Left lung (tissue), 4 donors: ENCODE measurements at regions not wholly inside any gene's neighbourhood (a gene's known extent, or its start where the extent isn't known, plus 50 kb on each side); places are given as distances from the start of the nearest gene placed in this dataset.

Source experiments
- ATAC-seq: fragments of 200-7000 bp; cut with Tn5 transposase; one replicate; pipeline ENCODE4 v1.9.1; 2020; ENCODE audit warnings: moderate library complexity
- DNase-seq, 4 donors: peaks; one replicate each; pipeline ENCODE4 v3.0.0-alpha.2; 2013 to 2020
- H3K27ac ChIP-seq, 2 donors: fragments of 200-600 bp; sonication (generic) in 1 of 2; one replicate each; pipeline versions ENCODE4 v1.5.0 to v1.8.0; 2020 to 2021
- H3K27me3 ChIP-seq, 2 donors: fragments of 200-600 bp; sonication (generic) in 1 of 2; one replicate each; pipeline versions ENCODE4 v1.5.0 to v1.8.0; 2020 to 2021
- H3K36me3 ChIP-seq, 2 donors: fragments of 200-600 bp; sonication (generic) in 1 of 2; one replicate each; pipeline versions ENCODE4 v1.5.0 to v1.8.0; 2020 to 2021
- H3K4me1 ChIP-seq, 2 donors: fragments of 200-600 bp; one replicate each; pipeline ENCODE4 v1.8.0; 2021
- H3K4me3 ChIP-seq, 2 donors: fragments of 200-600 bp; sonication (generic) in 1 of 2; one replicate each; pipeline versions ENCODE4 v1.5.0 to v1.8.0; 2020 to 2021; ENCODE audit warnings: mild to moderate bottlenecking in 1 of 2
- H3K9me3 ChIP-seq, 2 donors: fragments of 200-600 bp; sonication (generic) in 1 of 2; one replicate each; pipeline versions ENCODE4 v1.5.0 to v1.8.0; 2020 to 2021
- CTCF ChIP-seq, 2 donors: fragments of 200-600 bp; sonication (generic) in 1 of 2; IDR thresholded peaks; one replicate each; pipeline versions ENCODE4 v1.5.0 to v1.8.0; 2021; ENCODE audit warnings: antibody characterized with exemption in 2 of 2
- intact Hi-C, 2 donors: fragments of 100-400 bp; cut with DNase I; formaldehyde crosslinking; loops; one replicate each; pipeline versions ENCODE4 v1.11.2 to v1.14.2; 2022
- donor health status: DM: no; HTN: yes; CAD: no.
- donor health status: DM: no; HTN: no; CAD: no.

GRCh38 chr3:197369545-197369944 is 71.1 kb upstream of the DLG1 start:
- Histone ChIP-seq H3K27ac (no peak overlapping the region), H3K36me3 (no peaks in the 10 kb centered on the region), H3K27me3 (no peaks in the 10 kb centered on the region), H3K9me3 (no peaks in the 10 kb centered on the region), H3K4me1 (peaks cover 0 to 7% of the 10 kb centered on the region in 2 donors), H3K4me3 (no peak overlapping the region)
- no peak for TF ChIP-seq CTCF (IDR thresholded peaks at IDR 0.05)
- ATAC-seq (no peak), DNase-seq (no peak)
- intact Hi-C loops, result no loop called here

GRCh38 chr3:197368821-197369220 is 70.4 kb upstream of the DLG1 start:
- intact Hi-C loops, result no loop called here
- no peak for TF ChIP-seq CTCF (IDR thresholded peaks at IDR 0.05)
- ATAC-seq, result no peak

GRCh38 chr3:197368330-197368729 is 69.9 kb upstream of the DLG1 start:
- Histone ChIP-seq H3K4me1 (peaks cover 0 to 7% of the 10 kb centered on the region in 2 donors), H3K9me3 (no peaks in the 10 kb centered on the region), H3K4me3 (no peak overlapping the region), H3K27ac (no peak overlapping the region), H3K27me3 (no peaks in the 10 kb centered on the region), H3K36me3 (no peaks in the 10 kb centered on the region)
- DNase-seq (no peak), ATAC-seq (no peak)
- intact Hi-C loops, result no loop called here
- TF ChIP-seq CTCF (IDR thresholded peaks at IDR 0.05), result no peak

More at GRCh38 chr3:197368821-197369220, 70.4 kb upstream of the DLG1 start:
- Histone ChIP-seq H3K4me3 (no peak overlapping the region), H3K27ac (no peak overlapping the region), H3K4me1 (peaks cover 0 to 7% of the 10 kb centered on the region in 2 donors), H3K27me3 (no peaks in the 10 kb centered on the region), H3K36me3 (no peaks in the 10 kb centered on the region), H3K9me3 (no peaks in the 10 kb centered on the region)
- DNase-seq, result no peak

- DNase-seq (peak in 3 of 4 donors; percentile 58 to 92 (median 91)), ATAC-seq (peak; percentile 90)
- no peaks in the 10 kb centered on the region for H3K9me3 ChIP-seq
- no peak for TF ChIP-seq CTCF (IDR thresholded peaks at IDR 0.05)
- peaks cover 0 to 7% of the 10 kb centered on the region in 2 donors for H3K4me1 ChIP-seq
- H3K4me3 ChIP-seq, result no peak overlapping the region
- H3K36me3 ChIP-seq, result no peaks in the 10 kb centered on the region
- intact Hi-C loops, result no loop called here
- no peak overlapping the region for H3K27ac ChIP-seq
- H3K27me3 ChIP-seq, result no peaks in the 10 kb centered on the region
Measured at GRCh38 chr3:197367081-197367780, 68.8 kb upstream of the DLG1 start.

- no peak for TF ChIP-seq CTCF (IDR thresholded peaks at IDR 0.05)
- ATAC-seq, result peak; percentile 68
- Histone ChIP-seq H3K36me3 (no peaks in the 10 kb centered on the region), H3K4me1 (peaks cover 0 to 3% of the 10 kb centered on the region in 2 donors), H3K27me3 (no peaks in the 10 kb centered on the region), H3K4me3 (no peak overlapping the region), H3K9me3 (no peaks in the 10 kb centered on the region), H3K27ac (no peak overlapping the region)
- intact Hi-C loops, result no loop called here
- no peak for DNase-seq
Measured at GRCh38 chr3:197366301-197367044, 68.1 kb upstream of the DLG1 start.
